ENCODE measurements at regions not wholly inside any gene's neighbourhood (a gene's known extent, or its start where the extent isn't known, plus 50 kb on each side); places are given as distances from the start of the nearest gene placed in this dataset.

- TF ChIP-seq CTCF (IDR thresholded peaks at IDR 0.05): no peak
- TF ChIP-seq POLR2AphosphoS5 (IDR thresholded peaks at IDR 0.05): no peak
These were observed 125.4 kb downstream of the EVX1 start for GRCh38 chr7:27367933-27368549.
